Epithelial cell of esophagus (primary cell): ENCODE measurements at regions not wholly inside any gene's neighbourhood (a gene's known extent, or its start where the extent isn't known, plus 50 kb on each side); places are given as distances from the start of the nearest gene placed in this dataset.

ENCODE experiments used
- DNase-seq: peaks from one replicate; pipeline ENCODE4 v3.0.0; 2010; ENCODE audit warnings: low read depth
- H3K4me3 ChIP-seq: 2 replicates; pipeline ENCODE4 v1.5.1; 2011; ENCODE audit warnings: mild to moderate bottlenecking, low read length, control low read depth
- TF ChIP-seq, protein P1 (sequence below): IDR thresholded peaks from 2 replicates; pipeline ENCODE4 v1.5.1; 2011; ENCODE audit warnings: low read depth, mild to moderate bottlenecking, low read length, control low read depth, inconsistent platforms; ENCODE audit not compliant: insufficient read depth; ENCODE audit errors: missing control alignments

DNA sequence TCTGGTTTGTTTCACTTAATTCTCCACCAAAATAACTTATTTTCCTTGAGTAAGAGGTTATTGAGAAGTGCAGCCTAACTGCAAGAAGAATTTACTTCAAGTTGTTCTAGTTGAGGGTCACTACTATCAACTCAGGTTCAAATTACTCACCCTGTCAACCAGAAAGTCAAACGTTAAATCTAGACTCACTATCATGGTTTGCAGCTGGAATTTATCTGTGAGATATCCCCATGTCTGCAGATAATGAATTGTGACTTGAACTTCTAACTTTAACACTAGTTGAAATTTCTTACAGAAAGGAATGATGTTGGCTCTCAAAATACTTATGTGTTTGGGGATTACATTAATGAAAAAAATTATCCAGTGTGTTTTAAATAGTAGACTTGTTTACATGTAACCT is 1145.7 kb upstream of the NXPH2 start:
- no peak overlapping the region for H3K4me3 ChIP-seq
- no peak for DNase-seq
- TF ChIP-seq, protein P1, sequence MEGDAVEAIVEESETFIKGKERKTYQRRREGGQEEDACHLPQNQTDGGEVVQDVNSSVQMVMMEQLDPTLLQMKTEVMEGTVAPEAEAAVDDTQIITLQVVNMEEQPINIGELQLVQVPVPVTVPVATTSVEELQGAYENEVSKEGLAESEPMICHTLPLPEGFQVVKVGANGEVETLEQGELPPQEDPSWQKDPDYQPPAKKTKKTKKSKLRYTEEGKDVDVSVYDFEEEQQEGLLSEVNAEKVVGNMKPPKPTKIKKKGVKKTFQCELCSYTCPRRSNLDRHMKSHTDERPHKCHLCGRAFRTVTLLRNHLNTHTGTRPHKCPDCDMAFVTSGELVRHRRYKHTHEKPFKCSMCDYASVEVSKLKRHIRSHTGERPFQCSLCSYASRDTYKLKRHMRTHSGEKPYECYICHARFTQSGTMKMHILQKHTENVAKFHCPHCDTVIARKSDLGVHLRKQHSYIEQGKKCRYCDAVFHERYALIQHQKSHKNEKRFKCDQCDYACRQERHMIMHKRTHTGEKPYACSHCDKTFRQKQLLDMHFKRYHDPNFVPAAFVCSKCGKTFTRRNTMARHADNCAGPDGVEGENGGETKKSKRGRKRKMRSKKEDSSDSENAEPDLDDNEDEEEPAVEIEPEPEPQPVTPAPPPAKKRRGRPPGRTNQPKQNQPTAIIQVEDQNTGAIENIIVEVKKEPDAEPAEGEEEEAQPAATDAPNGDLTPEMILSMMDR: no peak

DNA sequence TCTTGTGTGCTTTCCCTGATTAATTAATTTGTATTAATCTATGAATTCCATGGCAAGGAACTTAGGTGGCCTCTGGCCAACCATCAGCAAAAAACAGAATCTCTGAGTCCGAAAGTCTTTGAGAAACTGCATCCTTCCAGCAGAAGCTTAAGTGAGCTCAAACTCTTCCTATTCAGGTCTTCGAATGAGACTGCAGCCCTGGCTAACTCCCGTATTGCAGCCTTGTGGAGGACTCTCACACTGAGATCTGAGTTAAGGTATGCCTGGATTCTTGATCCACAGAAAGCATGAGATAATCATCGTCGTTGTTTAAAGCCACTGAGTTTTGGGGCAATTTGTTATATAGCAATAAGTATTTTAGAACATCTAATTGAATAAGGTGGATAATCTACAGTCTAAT is 1143.9 kb upstream of the NXPH2 start:
- H3K4me3 ChIP-seq: no peak overlapping the region
- TF ChIP-seq, protein P1: no peak
- no peak for DNase-seq

DNA sequence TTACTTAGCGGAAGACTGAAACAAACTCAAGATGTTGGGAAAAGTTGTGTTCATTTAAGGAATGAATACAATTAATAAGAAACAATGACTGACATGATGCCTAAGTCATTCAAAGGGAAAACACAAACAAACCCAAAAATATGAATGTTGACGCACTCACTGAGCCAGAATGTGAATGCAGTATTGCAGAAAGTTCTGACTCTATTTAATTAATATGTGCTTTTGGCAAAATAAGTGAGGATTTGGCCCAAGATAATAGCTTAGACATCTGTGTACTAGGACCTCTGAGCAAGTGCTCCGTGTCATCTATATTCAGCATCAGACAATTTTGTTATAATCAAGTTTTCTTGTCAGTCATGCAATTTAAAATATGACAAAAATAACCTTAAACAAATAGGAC is 1138.8 kb upstream of the NXPH2 start:
- no peak for DNase-seq
- H3K4me3 ChIP-seq: no peak overlapping the region
- TF ChIP-seq, protein P1: no peak

DNA sequence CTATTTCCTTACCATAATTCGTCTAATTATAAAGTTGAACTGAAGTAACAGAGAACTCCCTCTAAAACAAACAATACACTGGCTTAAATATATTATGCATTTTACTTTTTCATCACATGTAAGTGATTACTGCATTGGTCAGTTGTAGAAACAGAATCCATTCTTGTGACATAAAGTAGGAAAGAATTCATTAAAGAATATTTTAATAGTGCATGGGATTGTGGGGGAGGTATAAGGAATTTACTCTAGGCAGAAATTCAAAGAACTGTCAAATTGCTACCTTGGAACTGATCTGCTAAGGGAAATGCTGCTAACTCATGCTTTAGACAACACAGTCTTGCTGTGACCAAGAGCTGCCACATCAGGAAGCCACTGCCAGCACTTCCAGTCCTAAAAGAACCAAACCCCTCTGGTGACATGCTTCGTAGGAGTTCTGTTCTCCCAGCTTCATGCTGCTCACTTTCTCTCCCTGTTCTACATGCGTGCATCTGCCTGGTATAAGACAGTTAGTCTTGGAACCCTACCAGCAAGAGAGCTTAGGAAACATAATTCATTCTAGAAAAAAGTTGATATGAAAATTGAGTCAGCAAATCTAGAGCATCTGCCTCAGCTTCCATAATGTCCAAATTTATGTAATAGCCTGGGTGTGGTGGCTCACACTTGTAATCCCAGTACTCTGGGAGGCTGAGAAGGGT is 1137.6 kb upstream of the NXPH2 start:
- TF ChIP-seq, protein P1: no peak
- DNase-seq: no peak
- no peak overlapping the region for H3K4me3 ChIP-seq

DNA sequence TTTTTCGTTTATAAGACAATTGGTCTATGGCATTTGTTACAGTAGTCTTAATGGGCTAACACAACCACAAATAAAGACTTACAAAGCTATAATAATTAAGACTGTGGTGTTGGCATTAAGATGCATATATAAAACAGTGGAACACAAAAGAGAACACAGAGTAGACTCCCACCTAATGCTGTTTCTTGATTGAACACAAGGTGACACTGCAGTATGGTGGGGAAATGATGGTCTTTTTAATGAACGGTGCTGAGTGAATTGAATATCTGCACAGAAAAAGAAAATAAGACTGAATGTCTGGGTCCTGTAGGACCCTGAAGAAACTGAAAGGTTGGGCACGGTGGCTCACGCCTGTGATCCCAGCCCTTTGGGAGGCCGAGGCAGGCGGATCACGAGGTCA is 1136.6 kb upstream of the NXPH2 start:
- DNase-seq: no peak
- H3K4me3 ChIP-seq: no peak overlapping the region
- TF ChIP-seq, protein P1: no peak

DNA sequence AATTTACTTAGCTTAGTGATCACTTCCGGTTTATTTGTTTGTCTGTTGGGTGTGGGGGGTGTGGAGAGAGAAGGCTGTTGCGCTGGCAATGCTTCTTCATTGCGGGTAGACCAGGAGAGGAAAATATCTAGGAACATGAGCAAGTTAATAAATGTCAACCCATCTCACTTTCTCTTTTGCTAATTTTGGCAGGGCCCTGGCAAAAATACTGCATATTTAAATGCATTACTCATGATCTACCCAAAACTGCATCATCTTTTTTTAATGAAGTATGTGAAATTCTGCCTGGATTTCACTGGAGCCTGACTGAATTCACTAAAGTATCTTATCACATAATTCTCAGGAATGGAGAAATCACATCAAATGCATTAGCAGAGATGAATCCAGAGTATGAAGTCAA is 1131.0 kb upstream of the NXPH2 start:
- TF ChIP-seq, protein P1: no peak
- no peak for DNase-seq

DNA sequence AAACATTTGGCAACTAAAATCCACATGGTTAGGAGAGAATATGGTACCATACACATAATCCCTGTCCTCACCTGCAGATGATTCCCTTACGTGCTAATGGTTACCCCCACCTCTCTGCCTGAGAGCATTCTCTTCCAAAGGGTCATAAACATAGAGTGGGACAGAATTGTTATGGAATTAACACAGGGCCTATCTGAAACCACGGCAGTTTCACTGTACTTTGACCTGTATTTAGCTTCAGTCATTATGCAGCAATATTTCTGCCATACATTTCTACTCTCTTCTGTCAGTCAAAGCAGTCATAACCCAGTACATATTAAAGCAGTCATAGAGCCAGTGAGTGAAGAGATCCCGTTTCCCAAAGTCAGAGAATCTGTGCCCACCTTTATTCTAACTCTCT is 1128.9 kb upstream of the NXPH2 start:
- TF ChIP-seq, protein P1: no peak
- DNase-seq: no peak
- no peak overlapping the region for H3K4me3 ChIP-seq

More for the DNA sequence above, 1131.0 kb upstream of the NXPH2 start:
- no peak overlapping the region for H3K4me3 ChIP-seq
